CD14-positive monocyte (primary cell): ENCODE measurements at regions not wholly inside any gene's neighbourhood (a gene's known extent, or its start where the extent isn't known, plus 50 kb on each side); places are given as distances from the start of the nearest gene placed in this dataset.
A peak's percentile ranks its signal among the peaks of the same experiment; 100 is the strongest.

ENCODE experiments used
- DNase-seq, 3 donors: peaks; one replicate each; pipeline ENCODE4 v3.0.0-alpha.2; 2011 to 2022
- H2AFZ ChIP-seq: 2 replicates; pipeline ENCODE4 v1.6.0; 2012; ENCODE audit warnings: mild to moderate bottlenecking, low read depth, low read length, inconsistent platforms; ENCODE audit not compliant: insufficient read depth, poor library complexity, severe bottlenecking
- H3K27ac ChIP-seq, 2 donors: 1 replicate in 1 of 2; 2 replicates in 1 of 2; pipeline ENCODE4 v1.5.1; 2012 to 2013; ENCODE audit warnings: low read length in 2 of 2, control low read depth in 1 of 2, inconsistent platforms in 1 of 2, low read depth in 1 of 2, mild to moderate bottlenecking in 1 of 2
- H3K27me3 ChIP-seq, 2 donors: one replicate each; pipeline versions ENCODE4 v1.6.0 to v1.6.1; 2011 to 2013; ENCODE audit warnings: low read length in 2 of 2; ENCODE audit not compliant: control insufficient read depth in 2 of 2, insufficient read depth in 2 of 2
- H3K36me3 ChIP-seq, 2 donors: replicated peaks in 1 of 2; 1 replicate in 1 of 2; 2 replicates in 1 of 2; pipeline versions ENCODE4 v1.5.1 to v1.6.1; 2012 to 2013; ENCODE audit warnings: low read length in 2 of 2, control low read depth in 1 of 2, inconsistent platforms in 1 of 2, mild to moderate bottlenecking in 1 of 2; ENCODE audit not compliant: insufficient read depth in 2 of 2, control insufficient read depth in 1 of 2
- H3K4me1 ChIP-seq, 2 donors: 1 replicate in 1 of 2; 2 replicates in 1 of 2; pipeline versions ENCODE4 v1.5.1 to v1.6.1; 2012 to 2013; ENCODE audit warnings: low read length in 2 of 2, control low read depth in 1 of 2, inconsistent platforms in 1 of 2, mild to moderate bottlenecking in 1 of 2, moderate library complexity in 1 of 2; ENCODE audit not compliant: insufficient read depth in 2 of 2, control insufficient read depth in 1 of 2
- H3K4me2 ChIP-seq: replicated peaks from 2 replicates; pipeline ENCODE3; 2012; ENCODE audit warnings: low read length, moderate library complexity, mild to moderate bottlenecking; ENCODE audit not compliant: poor library complexity, severe bottlenecking; ENCODE audit errors: extremely low read depth
- H3K4me3 ChIP-seq, 3 experiments: fragments of 200-600 bp in 1 of 3; sonication (generic) in 1 of 3; replicated peaks in 1 of 3; 1 replicate in 2 of 3; 2 replicates in 1 of 3; pipeline ENCODE4 v1.5.1; 2011 to 2013; ENCODE audit warnings: low read length in 3 of 3, mild to moderate bottlenecking in 3 of 3, control low read depth in 2 of 3, low read depth in 2 of 3, inconsistent platforms in 1 of 3, moderate library complexity in 1 of 3
- H3K79me2 ChIP-seq: 2 replicates; pipeline ENCODE4 v1.6.0; 2012; ENCODE audit warnings: mild to moderate bottlenecking, control low read depth, inconsistent platforms, low read length, moderate library complexity; ENCODE audit not compliant: insufficient read depth
- H3K9ac ChIP-seq: 2 replicates; pipeline ENCODE4 v1.6.0; 2017; ENCODE audit warnings: low read length, mild to moderate bottlenecking; ENCODE audit not compliant: insufficient read depth, poor library complexity, severe bottlenecking
- H3K9me3 ChIP-seq, 2 donors: replicated peaks in 1 of 2; 1 replicate in 1 of 2; 2 replicates in 1 of 2; pipeline versions ENCODE4 v1.5.1 to v1.6.1; 2012 to 2013; ENCODE audit warnings: low read length in 2 of 2, control low read depth in 1 of 2; ENCODE audit not compliant: control insufficient read depth in 1 of 2, insufficient read depth in 1 of 2
- H4K20me1 ChIP-seq: 2 replicates; pipeline ENCODE4 v1.6.0; 2012; ENCODE audit warnings: mild to moderate bottlenecking, low read length, control low read depth, moderate library complexity; ENCODE audit not compliant: insufficient read depth
- H3K27ac Mint-ChIP-seq, 7 donors: one replicate each; pipeline ENCODE4 v1.8.0; 2020; ENCODE audit warnings: mild to moderate bottlenecking in 7 of 7, mixed read lengths in 7 of 7, moderate library complexity in 6 of 7, inconsistent platforms in 2 of 7
- H3K27me3 Mint-ChIP-seq, 3 donors: one replicate each; pipeline ENCODE4 v1.8.0; 2021 to 2022; ENCODE audit warnings: low read depth in 3 of 3, mild to moderate bottlenecking in 3 of 3, mixed read lengths in 3 of 3, moderate library complexity in 3 of 3, inconsistent platforms in 1 of 3
- H3K36me3 Mint-ChIP-seq, 2 donors: one replicate each; pipeline ENCODE4 v1.8.0; 2020; ENCODE audit warnings: mixed read lengths in 2 of 2, inconsistent platforms in 1 of 2, mild to moderate bottlenecking in 1 of 2
- H3K4me1 Mint-ChIP-seq: one replicate; pipeline ENCODE4 v1.8.0; 2020; ENCODE audit warnings: mild to moderate bottlenecking, mixed read lengths
- H3K4me3 Mint-ChIP-seq, 2 donors: one replicate each; pipeline ENCODE4 v1.8.0; 2020; ENCODE audit warnings: mild to moderate bottlenecking in 2 of 2, mixed read lengths in 2 of 2, moderate library complexity in 1 of 2
- H3K9me3 Mint-ChIP-seq, 7 donors: one replicate each; pipeline ENCODE4 v1.8.0; 2020 to 2022; ENCODE audit warnings: mixed read lengths in 7 of 7, mild to moderate bottlenecking in 6 of 7, moderate library complexity in 6 of 7, inconsistent platforms in 2 of 7
- CTCF ChIP-seq: fragments of 200-600 bp; IDR thresholded peaks from one replicate; pipeline ENCODE4 v1.8.0; 2022; ENCODE audit warnings: antibody characterized with exemption, mild to moderate bottlenecking
- WGBS: methylation state at CpG from one replicate; pipeline ENCODE4 v1.1.5; 2013; ENCODE audit warnings: missing lambda C conversion rate; ENCODE audit not compliant: insufficient coverage; 5-methylcytosine and 5-hydroxymethylcytosine counted together
- intact Hi-C, 2 donors: fragments of 100-400 bp; cut with micrococcal nuclease; formaldehyde crosslinking; loops; one replicate each; pipeline versions ENCODE4 v1.15.0 to v1.15.1; 2023

- Mint-ChIP-seq H3K27me3 (peaks cover 0 to 7% (median 0%) of the 10 kb centered on the region in 3 donors), H3K9me3 (peaks cover 0 to 8% (median 2%) of the 10 kb centered on the region in 7 donors), H3K4me3 (no peak overlapping the region), H3K36me3 (no peaks in the 10 kb centered on the region), H3K27ac (peak overlapping the region in 1 of 7 donors; percentile 42), H3K4me1 (no peaks in the 10 kb centered on the region)
- Histone ChIP-seq H3K27ac (no peak overlapping the region), H4K20me1 (no peaks in the 10 kb centered on the region), H3K9ac (no peak overlapping the region), H3K9me3 (no peaks in the 10 kb centered on the region), H3K27me3 (no peaks in the 10 kb centered on the region), H3K36me3 (no peaks in the 10 kb centered on the region), H3K4me2 (no peak overlapping the region), H3K4me1 (no peaks in the 10 kb centered on the region), H2AFZ (no peak overlapping the region), H3K79me2 (no peaks in the 10 kb centered on the region), H3K4me3 (no peak overlapping the region)
- no peak for DNase-seq
- intact Hi-C loops = no loop called here
- 89% methylated on average over 1 of the region's 3 CpGs for WGBS
- TF ChIP-seq CTCF = no peak
These were observed 108.4 kb upstream of the SLC22A23 start for GRCh38 chr6:3565291-3565690.

- no peak overlapping the region for H3K4me2 ChIP-seq
- Mint-ChIP-seq H3K27me3 (peaks cover 2 to 7% (median 3%) of the 10 kb centered on the region in 3 donors), H3K4me3 (no peak overlapping the region), H3K27ac (no peak overlapping the region), H3K36me3 (no peaks in the 10 kb centered on the region), H3K9me3 (peaks cover 0 to 9% (median 2%) of the 10 kb centered on the region in 7 donors), H3K4me1 (no peaks in the 10 kb centered on the region)
- no peak for DNase-seq
- H3K9ac ChIP-seq = no peak overlapping the region
- no peaks in the 10 kb centered on the region for H3K79me2 ChIP-seq
- H2AFZ ChIP-seq = no peak overlapping the region
- no peak for TF ChIP-seq CTCF
- no peak overlapping the region for H3K4me3 ChIP-seq
- no peaks in the 10 kb centered on the region for H3K36me3 ChIP-seq
- no CpG with 5 or more reads among the region's 1 CpG for WGBS
- H3K27ac ChIP-seq = no peak overlapping the region
- no peaks in the 10 kb centered on the region for H4K20me1 ChIP-seq
- H3K4me1 ChIP-seq = no peaks in the 10 kb centered on the region
- intact Hi-C loops = no loop called here
- peaks cover 2 to 3% of the 10 kb centered on the region in 2 donors for H3K27me3 ChIP-seq
- H3K9me3 ChIP-seq = no peaks in the 10 kb centered on the region
These were observed 104.9 kb upstream of the SLC22A23 start for GRCh38 chr6:3561725-3562124.
